ENCODE measurements at regions not wholly inside any gene's neighbourhood (a gene's known extent, or its start where the extent isn't known, plus 50 kb on each side); places are given as distances from the start of the nearest gene placed in this dataset.

DNA sequence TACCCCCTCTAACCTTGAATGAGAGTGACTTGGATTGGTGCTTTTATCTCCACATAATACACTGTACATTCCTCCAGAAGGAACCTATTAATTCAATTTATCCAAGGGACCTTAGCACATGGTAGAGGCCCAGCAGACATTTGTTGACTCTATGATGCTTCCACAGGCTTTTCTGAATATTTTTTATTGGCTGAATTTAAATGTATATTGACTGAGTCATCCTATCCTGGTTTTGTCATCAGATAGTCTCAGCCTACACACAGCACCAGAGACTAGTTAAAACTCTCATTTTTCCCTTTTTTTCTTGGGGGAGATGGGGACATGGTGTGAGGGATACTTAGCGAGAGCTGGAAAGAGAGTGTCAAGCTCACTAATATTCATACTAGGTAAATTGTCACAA lies 101.6 kb downstream of the LRRC30 start:
- H3K4me3 Mint-ChIP-seq, result no peak overlapping the region
- no peaks in the 10 kb centered on the region for H3K27me3 Mint-ChIP-seq
- ATAC-seq (replicated peaks), result no peak
- no peaks in the 10 kb centered on the region for H3K4me1 Mint-ChIP-seq
- peaks cover 7% of the 10 kb centered on the region for H3K9me3 Mint-ChIP-seq
- H3K27ac Mint-ChIP-seq, result no peak overlapping the region
- H3K36me3 Mint-ChIP-seq (ENCODE audit: low read depth), result no peaks in the 10 kb centered on the region

DNA sequence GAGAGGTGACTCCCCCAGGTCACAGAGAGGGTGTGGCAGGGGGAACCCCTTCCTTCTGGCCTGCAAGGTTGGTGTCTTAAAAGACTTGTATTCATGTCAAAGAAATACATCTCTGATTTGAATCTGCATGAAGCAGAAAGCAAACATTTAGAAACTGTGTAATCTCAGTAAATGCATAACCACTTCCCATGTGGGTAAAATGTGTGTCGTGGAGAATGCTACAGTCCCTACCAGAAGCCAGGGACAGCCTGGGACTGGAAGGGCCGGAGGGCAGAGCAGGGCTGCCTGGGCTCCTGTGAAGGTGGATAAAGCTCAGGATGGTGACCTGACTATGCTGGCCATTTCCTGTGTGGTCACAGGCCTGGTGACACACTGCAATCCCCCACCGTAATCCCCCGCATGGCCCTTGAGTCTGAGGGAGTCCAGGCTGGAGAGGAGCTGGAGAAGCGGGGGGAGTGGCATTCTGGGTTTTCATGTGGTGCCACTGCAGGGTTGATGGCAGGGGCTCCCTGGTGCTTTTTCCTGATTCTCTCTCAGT lies 102.2 kb downstream of the LRRC30 start:
- no peaks in the 10 kb centered on the region for H3K4me1 Mint-ChIP-seq
- no peak overlapping the region for H3K27ac Mint-ChIP-seq
- peaks cover 4% of the 10 kb centered on the region for H3K9me3 Mint-ChIP-seq
- no peak for ATAC-seq (replicated peaks)
- H3K27me3 Mint-ChIP-seq, result no peaks in the 10 kb centered on the region
- no peaks in the 10 kb centered on the region for H3K36me3 Mint-ChIP-seq (ENCODE audit: low read depth)
- H3K4me3 Mint-ChIP-seq, result no peak overlapping the region

DNA sequence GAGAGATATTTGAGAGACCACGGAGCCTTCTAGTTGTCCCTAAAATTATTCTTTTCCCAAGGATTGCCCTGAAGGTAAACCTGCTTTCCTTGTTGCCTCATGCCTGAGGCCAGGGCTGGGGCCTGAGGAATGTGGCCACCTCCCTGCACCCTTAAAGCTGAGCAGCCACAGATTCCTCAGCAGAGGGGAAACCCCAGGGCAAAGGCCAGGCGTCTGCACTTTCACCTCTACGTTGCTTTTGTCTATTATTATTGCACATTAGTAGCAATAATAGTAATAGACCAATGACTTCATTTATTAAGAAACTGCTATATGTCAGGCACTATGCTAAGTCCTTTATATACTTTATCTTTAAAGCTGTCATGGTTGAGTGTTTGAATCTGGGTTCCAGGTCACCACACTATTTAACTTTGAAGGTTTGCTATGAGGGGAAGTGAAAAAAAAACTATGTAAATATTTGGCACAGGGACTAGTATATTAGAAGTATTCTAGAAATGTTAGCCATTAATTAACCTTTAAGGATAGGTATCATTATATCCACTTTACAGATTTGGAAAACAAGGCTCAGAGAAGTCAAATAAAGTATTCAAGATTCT lies 104.2 kb downstream of the LRRC30 start:
- no peak overlapping the region for H3K4me3 Mint-ChIP-seq
- no peaks in the 10 kb centered on the region for H3K4me1 Mint-ChIP-seq
- no peak overlapping the region for H3K27ac Mint-ChIP-seq
- H3K9me3 Mint-ChIP-seq, result peaks cover 4% of the 10 kb centered on the region
- no peak for ATAC-seq (replicated peaks)
- no peaks in the 10 kb centered on the region for H3K36me3 Mint-ChIP-seq (ENCODE audit: low read depth)
- H3K27me3 Mint-ChIP-seq, result no peaks in the 10 kb centered on the region

DNA sequence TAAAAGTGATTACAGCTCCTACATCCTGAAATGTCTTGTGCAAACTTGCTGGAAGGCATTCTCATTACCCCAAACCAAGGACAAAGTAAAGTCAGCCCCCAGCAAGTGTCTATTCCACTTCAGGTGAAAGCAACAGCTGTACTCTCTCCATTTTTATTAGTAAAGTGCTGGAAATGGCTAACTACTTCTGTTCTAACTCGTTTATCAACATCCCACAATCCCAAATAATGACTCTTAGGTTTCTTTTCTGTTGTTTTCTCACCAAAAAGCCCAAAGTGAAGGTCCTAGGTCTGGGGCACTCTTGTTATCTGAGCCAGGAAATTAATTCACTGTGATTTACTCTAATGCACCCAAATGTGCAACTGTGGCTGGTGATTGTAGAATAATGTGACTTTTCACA lies 105.7 kb downstream of the LRRC30 start:
- Mint-ChIP-seq H3K27ac (no peak overlapping the region), H3K4me3 (no peak overlapping the region), H3K27me3 (no peaks in the 10 kb centered on the region), H3K9me3 (peaks cover 8% of the 10 kb centered on the region), H3K4me1 (no peaks in the 10 kb centered on the region), H3K36me3 (ENCODE audit: low read depth) (no peaks in the 10 kb centered on the region)
- ATAC-seq (replicated peaks), result no peak

DNA sequence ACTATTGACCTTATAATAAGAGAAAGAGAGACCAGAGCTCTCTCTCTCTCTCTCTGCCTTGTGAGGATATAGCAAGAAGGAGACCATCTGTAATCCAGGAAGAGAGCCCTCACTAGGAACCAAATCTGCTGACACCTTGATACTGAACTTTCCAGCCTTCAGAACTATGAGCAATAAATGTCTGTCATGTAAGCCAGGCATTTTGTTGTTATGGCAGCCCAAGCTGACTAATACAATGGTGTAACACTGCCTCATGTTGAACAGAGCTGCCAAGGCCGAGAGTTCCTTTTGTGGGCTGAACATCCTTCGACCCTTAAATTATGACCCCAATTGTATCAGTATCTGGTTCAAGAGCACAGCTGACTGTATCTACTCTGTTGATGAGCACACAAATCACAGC lies 108.0 kb downstream of the LRRC30 start:
- no peak for ATAC-seq (replicated peaks)
- H3K36me3 Mint-ChIP-seq (ENCODE audit: low read depth), result no peaks in the 10 kb centered on the region
- H3K27ac Mint-ChIP-seq, result no peak overlapping the region
- H3K27me3 Mint-ChIP-seq, result no peaks in the 10 kb centered on the region
- H3K9me3 Mint-ChIP-seq, result peaks cover 8% of the 10 kb centered on the region
- H3K4me1 Mint-ChIP-seq, result no peaks in the 10 kb centered on the region
- H3K4me3 Mint-ChIP-seq, result no peak overlapping the region

DNA sequence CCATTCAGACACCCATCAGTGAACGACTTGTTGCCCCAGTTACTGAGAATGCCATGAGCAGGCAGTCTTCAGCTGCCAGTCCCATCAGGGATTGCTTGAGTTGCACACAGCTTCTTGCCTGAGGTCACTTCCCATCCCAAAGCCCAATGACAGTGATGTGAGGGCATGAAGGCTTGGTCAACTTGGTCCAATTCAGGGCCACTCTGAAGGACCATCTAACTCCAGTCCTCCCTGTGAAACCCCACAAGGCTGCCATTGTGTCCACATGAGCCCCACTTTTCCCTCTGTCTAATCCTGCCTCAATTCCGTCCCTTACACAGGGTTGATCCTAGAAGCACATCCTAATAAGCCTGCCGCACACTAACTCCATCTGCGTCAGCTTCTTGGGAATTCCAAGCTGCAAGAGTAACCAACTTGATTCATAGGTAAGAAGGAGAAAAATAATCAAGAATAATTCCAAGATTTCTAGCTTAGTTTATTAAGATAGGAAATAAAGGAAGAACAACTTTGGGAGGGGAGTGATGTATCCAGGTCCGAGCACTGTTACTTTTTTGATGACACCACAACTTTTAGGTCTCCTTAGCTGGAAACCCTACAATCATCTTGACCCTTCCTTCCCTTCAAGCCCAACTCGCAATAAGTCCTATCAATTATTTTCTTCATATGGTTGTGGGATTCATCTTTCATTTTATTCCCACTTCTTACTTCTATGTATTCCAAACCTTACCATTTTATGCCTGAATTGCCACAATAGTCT lies 110.9 kb downstream of the LRRC30 start:
- no peak for ATAC-seq (replicated peaks)
- H3K4me1 Mint-ChIP-seq, result no peaks in the 10 kb centered on the region
- peaks cover 7% of the 10 kb centered on the region for H3K9me3 Mint-ChIP-seq
- no peaks in the 10 kb centered on the region for H3K36me3 Mint-ChIP-seq (ENCODE audit: low read depth)
- no peaks in the 10 kb centered on the region for H3K27me3 Mint-ChIP-seq
- no peak overlapping the region for H3K4me3 Mint-ChIP-seq
- H3K27ac Mint-ChIP-seq, result no peak overlapping the region

DNA sequence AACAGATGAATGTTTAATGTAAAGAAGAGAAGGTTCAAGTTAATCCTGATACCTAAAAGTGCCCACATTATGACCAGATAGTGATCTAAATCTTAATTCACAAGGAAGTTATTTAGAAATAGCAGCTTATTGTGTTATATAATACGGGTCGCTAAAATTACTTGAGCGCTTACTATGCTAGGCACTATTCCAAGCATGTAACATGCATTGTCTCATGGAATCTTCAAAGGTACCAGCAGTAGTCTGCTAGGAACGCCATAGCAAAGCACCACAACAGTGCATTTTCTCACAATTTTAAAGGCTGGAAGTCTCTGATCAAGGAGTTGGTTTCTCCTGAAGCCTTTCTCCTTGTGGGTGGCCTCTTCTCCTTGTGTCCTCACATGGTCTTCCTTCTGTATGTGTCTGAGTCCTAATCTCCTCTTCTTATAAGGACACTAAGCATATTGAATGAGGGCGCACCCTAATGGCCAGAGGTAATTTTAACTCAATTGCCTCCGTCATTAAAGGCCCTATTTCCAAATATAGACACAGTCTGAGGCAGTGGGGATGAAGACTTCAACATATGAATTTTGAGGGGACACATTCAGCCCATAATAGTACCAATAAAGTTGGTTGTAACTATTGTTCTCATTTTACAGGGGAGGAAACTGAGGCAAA lies 118.4 kb downstream of the LRRC30 start:
- Mint-ChIP-seq H3K9me3 (peaks cover 9% of the 10 kb centered on the region), H3K4me3 (no peak overlapping the region), H3K27me3 (no peaks in the 10 kb centered on the region), H3K27ac (no peak overlapping the region), H3K36me3 (ENCODE audit: low read depth) (no peaks in the 10 kb centered on the region), H3K4me1 (no peaks in the 10 kb centered on the region)
- ATAC-seq (replicated peaks), result no peak

DNA sequence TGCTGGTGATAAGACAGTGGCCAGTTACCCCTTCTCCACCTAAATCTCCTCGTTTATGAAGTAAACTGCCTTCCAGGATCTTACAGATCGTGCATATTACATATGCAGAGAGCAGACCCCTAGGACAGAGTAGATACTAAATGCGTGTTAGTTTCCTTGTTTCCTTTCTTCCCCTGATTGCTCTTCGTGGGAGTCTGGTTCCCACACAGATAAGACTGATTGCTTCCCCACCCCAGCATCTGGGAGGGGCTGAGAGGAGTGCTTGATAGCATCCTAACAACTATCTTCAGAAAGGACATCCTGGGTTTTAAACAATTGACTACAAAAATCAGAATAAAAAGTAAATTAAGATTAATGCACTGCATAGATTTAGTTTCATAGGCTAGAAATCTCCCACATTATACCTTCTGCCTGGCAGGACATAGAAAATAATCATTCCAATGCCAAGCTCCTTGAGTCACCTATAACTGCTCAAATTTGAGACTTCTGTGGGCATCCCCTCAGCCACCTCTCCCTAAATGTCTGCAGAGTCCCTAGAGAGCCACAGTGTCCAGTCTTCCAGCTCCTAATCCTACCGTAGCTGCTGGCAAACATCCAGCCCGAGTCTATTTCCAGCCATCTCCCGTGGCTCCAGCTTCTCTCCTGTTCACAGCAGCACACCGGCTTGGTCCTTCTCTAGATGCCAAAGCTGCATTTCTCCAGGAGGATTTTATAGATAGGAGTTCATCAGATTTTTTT lies 128.3 kb downstream of the LRRC30 start:
- Mint-ChIP-seq H3K4me1 (no peaks in the 10 kb centered on the region), H3K27ac (no peak overlapping the region), H3K9me3 (no peaks in the 10 kb centered on the region), H3K27me3 (no peaks in the 10 kb centered on the region), H3K36me3 (ENCODE audit: low read depth) (no peaks in the 10 kb centered on the region), H3K4me3 (no peak overlapping the region)
- no peak for ATAC-seq (replicated peaks)

DNA sequence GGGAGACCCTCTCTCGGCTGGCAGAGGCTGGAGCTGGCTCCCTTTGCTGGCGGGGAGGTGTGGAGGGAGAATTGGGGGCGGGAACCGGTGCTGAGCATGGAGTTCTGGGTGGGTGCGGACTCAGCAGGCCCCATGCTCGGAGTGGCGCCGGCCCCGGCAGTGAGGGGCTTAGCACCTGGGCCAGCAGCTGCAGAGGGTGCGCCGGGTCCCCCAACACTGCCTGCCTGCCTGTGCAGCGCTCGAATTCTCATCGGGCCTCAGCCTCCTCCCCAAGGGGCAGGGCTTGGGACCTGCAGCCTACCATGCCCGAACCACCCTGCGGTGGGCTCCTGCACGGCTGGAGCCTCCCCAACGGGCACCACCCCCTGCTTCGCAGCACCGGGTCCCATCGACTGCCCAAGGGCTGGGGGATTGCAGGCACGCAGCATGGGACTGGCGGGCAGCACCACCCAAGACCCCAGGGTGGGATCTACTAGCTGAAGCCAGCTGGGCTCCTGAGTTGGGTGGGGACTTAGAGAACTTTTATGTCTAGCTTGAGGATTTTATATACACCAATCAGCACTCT lies 129.8 kb downstream of the LRRC30 start:
- no peaks in the 10 kb centered on the region for H3K36me3 Mint-ChIP-seq (ENCODE audit: low read depth)
- no peak overlapping the region for H3K27ac Mint-ChIP-seq
- H3K9me3 Mint-ChIP-seq, result peaks cover 3% of the 10 kb centered on the region
- no peak overlapping the region for H3K4me3 Mint-ChIP-seq
- H3K27me3 Mint-ChIP-seq, result no peaks in the 10 kb centered on the region
- ATAC-seq (replicated peaks), result no peak
- no peaks in the 10 kb centered on the region for H3K4me1 Mint-ChIP-seq

DNA sequence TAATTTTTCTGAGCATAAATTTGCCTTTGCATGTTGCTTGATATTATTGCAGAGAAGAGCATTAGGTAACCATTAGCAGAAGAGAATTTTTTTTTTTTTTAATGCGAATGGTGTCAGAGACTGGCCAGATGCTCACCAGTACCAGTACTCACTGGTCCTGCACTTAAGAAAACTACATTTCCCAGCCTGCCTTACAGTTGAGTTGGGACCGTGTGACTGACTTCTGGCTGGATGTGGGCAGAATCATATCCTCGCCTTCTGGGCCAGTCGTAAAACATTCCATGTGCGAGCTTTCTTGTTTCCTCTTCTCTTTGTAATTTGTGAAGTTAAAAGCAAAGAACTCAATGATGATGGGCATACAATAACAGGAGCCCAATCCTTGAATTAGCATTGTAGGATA lies 132.4 kb downstream of the LRRC30 start:
- no peak overlapping the region for H3K4me3 Mint-ChIP-seq
- H3K4me1 Mint-ChIP-seq, result no peaks in the 10 kb centered on the region
- peaks cover 3% of the 10 kb centered on the region for H3K9me3 Mint-ChIP-seq
- no peaks in the 10 kb centered on the region for H3K27me3 Mint-ChIP-seq
- no peak for ATAC-seq (replicated peaks)
- no peaks in the 10 kb centered on the region for H3K36me3 Mint-ChIP-seq (ENCODE audit: low read depth)
- H3K27ac Mint-ChIP-seq, result no peak overlapping the region

DNA sequence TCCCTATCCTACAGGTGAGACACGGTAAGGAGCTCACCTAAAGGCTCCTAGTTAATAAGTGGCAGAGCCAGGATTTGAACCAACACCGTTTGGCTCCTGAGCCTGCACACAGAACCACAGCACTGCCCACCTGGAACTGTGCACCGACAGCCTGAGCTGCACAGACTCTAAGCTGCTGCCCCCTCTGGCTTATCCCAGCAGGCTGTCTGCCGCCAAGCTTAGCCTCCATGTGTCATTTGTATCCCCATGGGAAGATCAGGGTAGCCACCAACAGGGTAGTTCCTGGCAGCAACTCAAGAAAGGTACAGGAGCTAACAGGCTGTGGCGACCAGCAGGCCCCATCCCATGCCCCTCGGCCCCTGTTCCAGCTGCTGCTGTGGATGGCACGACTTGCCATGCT lies 135.7 kb downstream of the LRRC30 start:
- ATAC-seq (replicated peaks), result no peak
- Mint-ChIP-seq H3K4me1 (no peaks in the 10 kb centered on the region), H3K36me3 (ENCODE audit: low read depth) (no peaks in the 10 kb centered on the region), H3K27ac (no peak overlapping the region), H3K27me3 (no peaks in the 10 kb centered on the region), H3K9me3 (peaks cover 8% of the 10 kb centered on the region), H3K4me3 (no peak overlapping the region)

DNA sequence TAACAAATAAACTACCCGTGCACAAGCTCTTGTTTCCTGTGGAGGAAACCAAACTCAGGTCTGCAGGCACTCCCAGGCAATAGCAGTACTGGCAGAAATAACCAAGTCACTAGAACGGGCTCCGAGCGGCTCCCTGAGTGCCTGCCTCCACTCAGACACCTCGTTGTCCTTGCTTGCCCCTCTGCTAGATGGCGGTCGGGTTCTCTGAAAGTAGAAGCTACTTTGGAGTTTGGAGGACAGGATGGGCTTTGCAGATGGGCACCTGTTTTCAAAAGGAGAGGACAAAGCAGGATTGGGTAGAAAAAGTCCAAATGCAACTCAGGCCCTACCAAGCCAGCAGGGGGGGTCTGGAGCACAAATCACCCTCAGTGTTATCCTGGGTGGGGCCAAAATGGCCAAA lies 136.4 kb downstream of the LRRC30 start:
- no peaks in the 10 kb centered on the region for H3K4me1 Mint-ChIP-seq
- no peak overlapping the region for H3K4me3 Mint-ChIP-seq
- peaks cover 8% of the 10 kb centered on the region for H3K9me3 Mint-ChIP-seq
- no peaks in the 10 kb centered on the region for H3K27me3 Mint-ChIP-seq
- no peak overlapping the region for H3K27ac Mint-ChIP-seq
- no peaks in the 10 kb centered on the region for H3K36me3 Mint-ChIP-seq (ENCODE audit: low read depth)
- no peak for ATAC-seq (replicated peaks)

DNA sequence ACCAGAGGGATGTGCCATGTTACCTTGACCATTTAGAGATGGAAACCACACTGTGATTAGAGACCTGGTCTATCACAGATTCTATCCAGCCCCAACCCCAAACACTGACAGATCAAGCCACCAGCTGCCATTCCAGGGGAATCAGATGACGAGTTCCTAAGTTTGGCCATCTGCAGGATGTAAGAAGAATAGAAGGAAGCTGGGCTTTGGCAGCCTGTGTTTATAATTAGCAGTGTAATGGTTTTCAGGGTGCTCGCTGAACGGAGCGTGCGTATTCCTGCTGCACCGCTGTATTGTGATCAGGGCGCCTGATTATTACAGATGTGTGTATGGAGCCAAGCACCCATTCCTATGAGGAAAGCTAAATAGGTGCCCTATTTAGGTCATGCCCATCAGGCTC lies 138.1 kb downstream of the LRRC30 start:
- H3K27me3 Mint-ChIP-seq, result no peaks in the 10 kb centered on the region
- no peak overlapping the region for H3K27ac Mint-ChIP-seq
- H3K4me3 Mint-ChIP-seq, result no peak overlapping the region
- no peaks in the 10 kb centered on the region for H3K36me3 Mint-ChIP-seq (ENCODE audit: low read depth)
- no peak for ATAC-seq (replicated peaks)
- peaks cover 12% of the 10 kb centered on the region for H3K9me3 Mint-ChIP-seq
- H3K4me1 Mint-ChIP-seq, result no peaks in the 10 kb centered on the region

DNA sequence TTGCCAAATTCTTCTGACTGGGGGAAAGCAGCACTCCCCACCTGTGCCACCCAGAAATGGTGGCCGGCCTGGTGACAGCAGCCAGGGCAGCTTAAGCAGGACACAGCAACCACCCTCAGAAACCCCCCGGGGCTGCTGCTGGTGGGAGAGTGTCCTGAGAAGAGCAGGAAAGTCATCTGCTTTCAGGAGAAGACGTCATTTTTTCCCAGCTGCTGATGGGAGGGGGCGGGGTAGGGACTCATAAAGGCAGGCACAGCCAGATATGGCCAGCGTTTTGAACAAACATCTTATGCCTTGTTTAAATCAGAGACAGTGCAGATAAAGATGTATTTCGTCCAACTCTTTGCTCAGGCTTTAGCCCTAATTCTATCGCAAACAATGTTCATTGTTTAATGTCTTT lies 139.5 kb downstream of the LRRC30 start:
- ATAC-seq (replicated peaks), result no peak
- Mint-ChIP-seq H3K27ac (no peak overlapping the region), H3K9me3 (peaks cover 9% of the 10 kb centered on the region), H3K4me3 (no peak overlapping the region), H3K36me3 (ENCODE audit: low read depth) (no peaks in the 10 kb centered on the region), H3K27me3 (no peaks in the 10 kb centered on the region), H3K4me1 (no peaks in the 10 kb centered on the region)
